ENCODE measurements at regions not wholly inside any gene's neighbourhood (a gene's known extent, or its start where the extent isn't known, plus 50 kb on each side); places are given as distances from the start of the nearest gene placed in this dataset.
"Not testable (repeated sequence)": the region's sequence is repeated elsewhere in the genome, so short reads cannot be mapped to it uniquely, and the experiment has no call there.

- H3K36me3 ChIP-seq (replicated peaks in 1 of 2; ENCODE audit: control insufficient read depth in 1 of 2, insufficient read depth in 2 of 2, low read length in 2 of 2); H3K27ac ChIP-seq (ENCODE audit: extremely low read length, insufficient read depth, low read length); FAIRE-seq; H3K4me1 ChIP-seq (ENCODE audit: insufficient read depth, low read length); POLR2A ChIA-PET; H2AFZ ChIP-seq (ENCODE audit: low read length); ATAC-seq; H3K4me2 ChIP-seq (ENCODE audit: low read depth, low read length); in situ Hi-C loops (cut with HindIII; ENCODE audit: extremely low pct_ligation_motif_present, low pct_unique_long_range_greater_than_20kb); H3K27me3 ChIP-seq (ENCODE audit: control insufficient read depth in 1 of 2, insufficient read depth in 2 of 2, low read length in 2 of 2); DNase-seq (ENCODE audit: low spot score); BruUV-seq (replicated peaks); H3K4me3 ChIP-seq (replicated peaks in 1 of 3; ENCODE audit: insufficient read depth in 1 of 3, low read depth in 2 of 3, low read length in 3 of 3); intact Hi-C loops (cut with micrococcal nuclease; ENCODE audit: unreplicated experiment); H3K9ac ChIP-seq (ENCODE audit: insufficient read depth, low read depth, low read length); CTCF ChIA-PET (ENCODE audit: low intra/inter-chr PET ratio, low total read pairs); H3K79me2 ChIP-seq (ENCODE audit: insufficient read depth, low read length); H4K20me1 ChIP-seq (ENCODE audit: insufficient read depth, low read length); H3K9me3 ChIP-seq (ENCODE audit: low read length): not testable (repeated sequence)
- 90% methylated on average over 1 of the region's 2 CpGs for WGBS (ENCODE audit: low lambda C conversion rate)
Observed at GRCh38 chr15:30500511-30500910, 51.3 kb upstream of the GOLGA8Q start.
